Natural killer cell (primary cell): ENCODE measurements at regions not wholly inside any gene's neighbourhood (a gene's known extent, or its start where the extent isn't known, plus 50 kb on each side); places are given as distances from the start of the nearest gene placed in this dataset.

Experiments
- ATAC-seq, 3 donors: fragments of 150-1000 bp in 2 of 3; fragments of 200-7000 bp in 1 of 3; cut with Tn5 transposase; 1 replicate in 1 of 3; 2 replicates in 2 of 3; pipeline ENCODE4 v1.10.0; 2021; ENCODE audit warnings: mild to moderate bottlenecking in 2 of 3, moderate library complexity in 2 of 3
- DNase-seq, 2 donors: peaks; one replicate each; pipeline versions ENCODE4 v3.0.0 to v3.0.0-alpha.2; 2013 to 2021; ENCODE audit warnings: mixed read lengths in 1 of 2
- H3K27ac ChIP-seq: one replicate; pipeline ENCODE4 v1.5.1; 2013; ENCODE audit warnings: mild to moderate bottlenecking, low read length
- H3K27me3 ChIP-seq: one replicate; pipeline ENCODE4 v1.6.1; 2013; ENCODE audit warnings: low read length; ENCODE audit not compliant: control insufficient read depth, insufficient read depth
- H3K36me3 ChIP-seq: one replicate; pipeline ENCODE4 v1.6.1; 2013; ENCODE audit warnings: low read length; ENCODE audit not compliant: control insufficient read depth, insufficient read depth
- H3K4me1 ChIP-seq: one replicate; pipeline ENCODE4 v1.6.1; 2013; ENCODE audit warnings: low read length; ENCODE audit not compliant: control insufficient read depth, insufficient read depth
- H3K4me3 ChIP-seq: one replicate; pipeline ENCODE4 v1.5.1; 2013; ENCODE audit warnings: low read length
- H3K9me3 ChIP-seq: one replicate; pipeline ENCODE4 v1.6.1; 2013; ENCODE audit warnings: low read length; ENCODE audit not compliant: control insufficient read depth, insufficient read depth
- H3K27ac Mint-ChIP-seq, 2 donors: one replicate each; pipeline ENCODE4 v1.8.0; 2022; ENCODE audit warnings: mild to moderate bottlenecking in 2 of 2, mixed read lengths in 2 of 2, moderate library complexity in 1 of 2
- H3K27me3 Mint-ChIP-seq, 2 donors: one replicate each; pipeline ENCODE4 v1.8.0; 2022; ENCODE audit warnings: low read depth in 2 of 2, mixed read lengths in 2 of 2
- H3K36me3 Mint-ChIP-seq: one replicate; pipeline ENCODE4 v1.8.0; 2022; ENCODE audit warnings: mixed read lengths
- H3K4me1 Mint-ChIP-seq, 2 donors: one replicate each; pipeline ENCODE4 v1.8.0; 2022; ENCODE audit warnings: mixed read lengths in 2 of 2
- H3K4me3 Mint-ChIP-seq: one replicate; pipeline ENCODE4 v1.8.0; 2022; ENCODE audit warnings: mild to moderate bottlenecking, moderate library complexity, mixed read lengths
- H3K9me3 Mint-ChIP-seq, 2 donors: one replicate each; pipeline ENCODE4 v1.8.0; 2022; ENCODE audit warnings: mixed read lengths in 2 of 2
- WGBS: methylation state at CpG from one replicate; pipeline ENCODE4 v1.1.7; 2013; ENCODE audit warnings: missing lambda C conversion rate; ENCODE audit not compliant: insufficient coverage; 5-methylcytosine and 5-hydroxymethylcytosine counted together
- intact Hi-C: fragments of 100-400 bp; cut with micrococcal nuclease; formaldehyde crosslinking; loops from one replicate; pipeline ENCODE4 v1.14.2; 2022
- TF ChIP-seq, protein P1 (sequence below): fragments of 200-600 bp; IDR thresholded peaks from one replicate; pipeline ENCODE4 v1.8.0; 2022; ENCODE audit warnings: antibody characterized with exemption

DNA sequence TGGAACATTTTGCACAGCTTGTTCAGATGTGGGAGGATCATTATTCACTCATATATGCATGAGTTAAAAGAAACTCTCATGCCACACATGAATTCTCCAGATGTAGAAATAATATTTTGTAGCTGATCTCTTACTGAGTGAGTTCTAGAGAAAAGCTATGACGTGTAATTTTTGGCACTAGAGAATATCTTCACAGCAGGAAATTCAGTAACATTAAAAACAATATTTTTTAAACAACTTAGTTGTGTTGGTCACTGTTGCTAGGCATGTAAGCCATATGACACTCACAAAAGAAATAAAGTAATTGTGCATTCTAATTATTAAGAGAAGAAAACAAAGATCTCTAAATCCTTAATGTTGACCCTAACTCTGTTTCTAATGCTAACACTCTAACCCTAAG, 371.4 kb upstream of the SLC10A2 start:
- no peaks in the 10 kb centered on the region for H3K27me3 ChIP-seq
- Mint-ChIP-seq H3K4me1 (no peaks in the 10 kb centered on the region), H3K9me3 (peaks cover 7% of the 10 kb centered on the region in 2 donors), H3K36me3 (no peaks in the 10 kb centered on the region), H3K27me3 (no peaks in the 10 kb centered on the region), H3K27ac (no peak overlapping the region), H3K4me3 (no peak overlapping the region)
- no peak for DNase-seq
- no peak for ATAC-seq
- H3K27ac ChIP-seq: no peak overlapping the region
- intact Hi-C loops: no loop called here
- no peaks in the 10 kb centered on the region for H3K4me1 ChIP-seq
- no peaks in the 10 kb centered on the region for H3K9me3 ChIP-seq
- TF ChIP-seq, protein P1, sequence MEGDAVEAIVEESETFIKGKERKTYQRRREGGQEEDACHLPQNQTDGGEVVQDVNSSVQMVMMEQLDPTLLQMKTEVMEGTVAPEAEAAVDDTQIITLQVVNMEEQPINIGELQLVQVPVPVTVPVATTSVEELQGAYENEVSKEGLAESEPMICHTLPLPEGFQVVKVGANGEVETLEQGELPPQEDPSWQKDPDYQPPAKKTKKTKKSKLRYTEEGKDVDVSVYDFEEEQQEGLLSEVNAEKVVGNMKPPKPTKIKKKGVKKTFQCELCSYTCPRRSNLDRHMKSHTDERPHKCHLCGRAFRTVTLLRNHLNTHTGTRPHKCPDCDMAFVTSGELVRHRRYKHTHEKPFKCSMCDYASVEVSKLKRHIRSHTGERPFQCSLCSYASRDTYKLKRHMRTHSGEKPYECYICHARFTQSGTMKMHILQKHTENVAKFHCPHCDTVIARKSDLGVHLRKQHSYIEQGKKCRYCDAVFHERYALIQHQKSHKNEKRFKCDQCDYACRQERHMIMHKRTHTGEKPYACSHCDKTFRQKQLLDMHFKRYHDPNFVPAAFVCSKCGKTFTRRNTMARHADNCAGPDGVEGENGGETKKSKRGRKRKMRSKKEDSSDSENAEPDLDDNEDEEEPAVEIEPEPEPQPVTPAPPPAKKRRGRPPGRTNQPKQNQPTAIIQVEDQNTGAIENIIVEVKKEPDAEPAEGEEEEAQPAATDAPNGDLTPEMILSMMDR: no peak
- H3K4me3 ChIP-seq: no peak overlapping the region
- no peaks in the 10 kb centered on the region for H3K36me3 ChIP-seq
- WGBS: 100% methylated on average over 1 of the region's 1 CpG

- TF ChIP-seq, protein P1: no peak
- no peak overlapping the region for H3K4me3 Mint-ChIP-seq
- no peaks in the 10 kb centered on the region for H3K36me3 Mint-ChIP-seq
- intact Hi-C loops: no loop called here
- no peak for ATAC-seq
- H3K27me3 Mint-ChIP-seq: no peaks in the 10 kb centered on the region
- no peaks in the 10 kb centered on the region for H3K4me1 Mint-ChIP-seq
- Histone ChIP-seq H3K36me3 (no peaks in the 10 kb centered on the region), H3K27me3 (no peaks in the 10 kb centered on the region), H3K27ac (no peak overlapping the region), H3K4me3 (no peak overlapping the region), H3K4me1 (no peaks in the 10 kb centered on the region), H3K9me3 (no peaks in the 10 kb centered on the region)
- H3K27ac Mint-ChIP-seq: no peak overlapping the region
- DNase-seq: no peak
- WGBS: 78% methylated on average over 9 of the region's 10 CpGs
- H3K9me3 Mint-ChIP-seq: peaks cover 5 to 7% of the 10 kb centered on the region in 2 donors
These were observed 369.9 kb upstream of the SLC10A2 start for GRCh38 chr13:103436057-103436654.

- H3K4me1 ChIP-seq: no peaks in the 10 kb centered on the region
- H3K9me3 Mint-ChIP-seq: peaks cover 6 to 7% of the 10 kb centered on the region in 2 donors
- no peaks in the 10 kb centered on the region for H3K9me3 ChIP-seq
These were observed 365.6 kb upstream of the SLC10A2 start for GRCh38 chr13:103431856-103432255.

More at GRCh38 chr13:103431856-103432255, 365.6 kb upstream of the SLC10A2 start:
- Mint-ChIP-seq H3K27me3 (no peaks in the 10 kb centered on the region), H3K27ac (no peak overlapping the region), H3K36me3 (no peaks in the 10 kb centered on the region), H3K4me1 (no peaks in the 10 kb centered on the region), H3K4me3 (no peak overlapping the region)
- DNase-seq: no peak
- TF ChIP-seq, protein P1: no peak
- Histone ChIP-seq H3K4me3 (no peak overlapping the region), H3K36me3 (no peaks in the 10 kb centered on the region), H3K27me3 (no peaks in the 10 kb centered on the region), H3K27ac (no peak overlapping the region)
- no peak for ATAC-seq
- intact Hi-C loops: no loop called here
- 75% methylated on average over 3 of the region's 3 CpGs for WGBS
